WERI-Rb-1 (cell line): ENCODE measurements at regions not wholly inside any gene's neighbourhood (a gene's known extent, or its start where the extent isn't known, plus 50 kb on each side); places are given as distances from the start of the nearest gene placed in this dataset.

Source experiments
- DNase-seq: peaks from one replicate; pipeline ENCODE4 v3.0.0-alpha.2; 2020
- H3K27ac ChIP-seq: fragments of 250-450 bp; sonication (Bioruptor Pico); 2 replicates; pipeline ENCODE4 v1.5.1; 2020; ENCODE audit warnings: mild to moderate bottlenecking, moderate library complexity
- H3K27me3 ChIP-seq: fragments of 250-450 bp; sonication (Bioruptor Pico); 2 replicates; pipeline ENCODE4 v1.5.1; 2021; ENCODE audit warnings: mild to moderate bottlenecking, low read depth, moderate library complexity; ENCODE audit not compliant: insufficient read depth, severe bottlenecking
- H3K36me3 ChIP-seq: fragments of 250-450 bp; sonication (Bioruptor Pico); 2 replicates; pipeline ENCODE4 v1.5.1; 2020; ENCODE audit warnings: mild to moderate bottlenecking, moderate library complexity
- H3K4me3 ChIP-seq: 2 replicates; pipeline ENCODE4 v1.5.1; 2011; ENCODE audit warnings: low read depth, mild to moderate bottlenecking, control low read depth, low read length
- H3K9me3 ChIP-seq: fragments of 250-450 bp; sonication (Bioruptor Pico); 2 replicates; pipeline ENCODE4 v1.5.1; 2021; ENCODE audit warnings: mild to moderate bottlenecking, moderate library complexity; ENCODE audit not compliant: severe bottlenecking
- TF ChIP-seq, protein P1 (sequence below): IDR thresholded peaks from 2 replicates; pipeline ENCODE4 v1.5.1; 2011; ENCODE audit warnings: low read depth, mild to moderate bottlenecking, control low read depth, inconsistent platforms, low read length

DNA sequence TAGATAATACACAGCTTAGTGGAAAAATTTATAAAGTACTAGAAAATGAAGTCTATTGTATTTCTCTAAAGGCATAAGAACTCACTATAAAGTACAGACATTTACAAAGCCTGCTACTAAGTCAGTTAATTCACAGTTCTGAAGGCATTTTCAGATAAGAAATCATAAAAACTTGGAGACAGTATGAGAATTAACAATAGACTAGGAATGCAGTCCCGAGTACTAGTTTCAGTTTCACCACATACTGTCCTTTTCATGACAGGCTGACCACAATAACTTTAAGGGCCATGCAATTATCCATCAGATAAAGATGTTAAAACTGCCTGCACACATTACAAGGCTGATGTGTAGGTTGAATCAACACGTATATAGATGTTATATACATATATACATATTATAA lies 362.6 kb upstream of the SMC2 start:
- H3K36me3 ChIP-seq, result no peaks in the 10 kb centered on the region
- H3K4me3 ChIP-seq, result no peak overlapping the region
- TF ChIP-seq, protein P1, sequence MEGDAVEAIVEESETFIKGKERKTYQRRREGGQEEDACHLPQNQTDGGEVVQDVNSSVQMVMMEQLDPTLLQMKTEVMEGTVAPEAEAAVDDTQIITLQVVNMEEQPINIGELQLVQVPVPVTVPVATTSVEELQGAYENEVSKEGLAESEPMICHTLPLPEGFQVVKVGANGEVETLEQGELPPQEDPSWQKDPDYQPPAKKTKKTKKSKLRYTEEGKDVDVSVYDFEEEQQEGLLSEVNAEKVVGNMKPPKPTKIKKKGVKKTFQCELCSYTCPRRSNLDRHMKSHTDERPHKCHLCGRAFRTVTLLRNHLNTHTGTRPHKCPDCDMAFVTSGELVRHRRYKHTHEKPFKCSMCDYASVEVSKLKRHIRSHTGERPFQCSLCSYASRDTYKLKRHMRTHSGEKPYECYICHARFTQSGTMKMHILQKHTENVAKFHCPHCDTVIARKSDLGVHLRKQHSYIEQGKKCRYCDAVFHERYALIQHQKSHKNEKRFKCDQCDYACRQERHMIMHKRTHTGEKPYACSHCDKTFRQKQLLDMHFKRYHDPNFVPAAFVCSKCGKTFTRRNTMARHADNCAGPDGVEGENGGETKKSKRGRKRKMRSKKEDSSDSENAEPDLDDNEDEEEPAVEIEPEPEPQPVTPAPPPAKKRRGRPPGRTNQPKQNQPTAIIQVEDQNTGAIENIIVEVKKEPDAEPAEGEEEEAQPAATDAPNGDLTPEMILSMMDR, result no peak
- H3K27ac ChIP-seq, result no peak overlapping the region
- no peaks in the 10 kb centered on the region for H3K9me3 ChIP-seq
- no peaks in the 10 kb centered on the region for H3K27me3 ChIP-seq
- no peak for DNase-seq

DNA sequence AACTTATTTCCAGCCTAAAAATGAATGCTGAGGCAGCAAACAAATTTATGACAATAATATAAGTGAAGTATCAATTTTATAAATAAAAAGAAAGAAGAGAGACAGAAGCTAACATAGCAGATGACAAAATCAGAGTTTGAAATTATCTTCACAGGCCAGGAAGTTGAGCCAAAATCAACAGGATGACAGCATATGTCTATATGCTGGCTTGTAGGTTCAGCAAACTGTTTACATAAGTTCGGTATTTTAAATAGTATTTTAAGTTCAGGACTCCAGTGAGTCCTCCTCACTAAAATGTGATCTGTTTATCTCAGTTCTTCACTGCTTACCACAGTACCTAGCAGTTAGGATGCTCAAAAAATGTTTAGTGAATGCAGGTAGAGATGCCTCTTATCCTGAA lies 359.6 kb upstream of the SMC2 start:
- TF ChIP-seq, protein P1, result no peak

GRCh38 chr9:103755441-103755840 lies 338.7 kb upstream of the SMC2 start:
- H3K9me3 ChIP-seq, result no peaks in the 10 kb centered on the region
- H3K27ac ChIP-seq, result no peak overlapping the region
- TF ChIP-seq, protein P1, result no peak
- no peak for DNase-seq
- H3K4me3 ChIP-seq, result no peak overlapping the region
- no peaks in the 10 kb centered on the region for H3K36me3 ChIP-seq
- H3K27me3 ChIP-seq, result no peaks in the 10 kb centered on the region

More for the DNA sequence above, 359.6 kb upstream of the SMC2 start:
- no peak overlapping the region for H3K27ac ChIP-seq
- H3K4me3 ChIP-seq, result no peak overlapping the region
- no peaks in the 10 kb centered on the region for H3K9me3 ChIP-seq
- DNase-seq, result no peak
- H3K27me3 ChIP-seq, result no peaks in the 10 kb centered on the region
- no peaks in the 10 kb centered on the region for H3K36me3 ChIP-seq

DNA sequence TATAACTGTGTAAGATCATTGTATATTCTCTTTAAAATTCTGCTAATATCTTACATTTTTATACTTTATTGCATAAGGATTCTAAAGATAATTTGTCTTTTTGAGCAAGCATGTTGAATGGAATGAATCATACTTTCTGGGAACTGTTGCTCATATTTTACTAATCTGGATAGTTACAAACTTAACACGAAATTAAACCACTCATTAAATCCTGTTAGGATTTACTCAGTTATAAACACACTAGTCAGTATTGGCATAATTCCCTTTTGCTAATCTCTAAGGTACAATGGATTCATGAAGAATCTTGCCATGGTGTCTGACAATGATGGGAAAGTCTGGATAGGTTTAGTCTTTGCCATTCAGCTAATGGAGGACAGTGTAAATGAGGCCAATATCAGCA lies 338.1 kb upstream of the SMC2 start:
- TF ChIP-seq, protein P1, result no peak
- no peaks in the 10 kb centered on the region for H3K9me3 ChIP-seq
- DNase-seq, result no peak
- no peaks in the 10 kb centered on the region for H3K36me3 ChIP-seq
- H3K27me3 ChIP-seq, result no peaks in the 10 kb centered on the region
- H3K4me3 ChIP-seq, result no peak overlapping the region
- H3K27ac ChIP-seq, result no peak overlapping the region

DNA sequence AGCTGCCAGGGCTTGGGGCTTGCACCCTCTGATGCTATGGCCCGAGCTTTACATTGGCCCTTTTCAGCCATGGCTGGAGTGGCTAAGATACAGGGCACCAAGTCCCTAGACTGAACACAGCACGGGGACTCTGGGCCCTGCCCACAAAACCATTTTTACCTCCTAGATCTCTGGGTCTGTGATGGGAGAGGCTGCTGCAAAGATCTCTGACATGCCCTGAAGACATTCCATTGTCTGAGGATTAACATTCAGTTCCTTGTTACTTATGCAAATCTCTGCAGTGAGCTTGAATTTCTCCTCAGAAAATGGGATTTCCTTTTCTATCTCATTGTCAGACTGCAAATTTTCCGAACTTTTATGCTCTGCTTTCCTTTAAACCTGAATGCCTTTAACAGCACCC lies 337.0 kb upstream of the SMC2 start:
- Histone ChIP-seq H3K4me3 (no peak overlapping the region), H3K27ac (no peak overlapping the region), H3K27me3 (no peaks in the 10 kb centered on the region), H3K36me3 (no peaks in the 10 kb centered on the region), H3K9me3 (no peaks in the 10 kb centered on the region)
- DNase-seq, result no peak
- TF ChIP-seq, protein P1, result no peak

DNA sequence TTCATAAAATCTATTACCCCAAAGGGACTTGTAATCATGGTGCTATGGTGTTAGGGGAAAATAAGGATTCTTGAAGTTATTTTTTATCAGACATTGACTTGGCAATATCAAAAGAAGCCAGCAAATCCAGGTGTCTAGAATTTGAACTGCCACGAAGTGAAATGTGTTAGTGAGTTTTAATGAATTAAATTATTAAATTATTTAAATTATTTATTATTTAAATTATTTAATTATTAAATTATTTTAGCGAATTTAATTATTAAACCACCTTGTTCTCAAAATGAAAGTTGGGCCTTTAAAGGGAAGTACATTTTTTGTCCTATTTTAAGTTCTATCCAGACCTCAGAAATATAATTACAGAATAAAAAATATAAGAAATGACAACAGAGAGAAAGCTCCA lies 332.6 kb upstream of the SMC2 start:
- TF ChIP-seq, protein P1, result no peak
- H3K9me3 ChIP-seq, result no peaks in the 10 kb centered on the region
- H3K36me3 ChIP-seq, result no peaks in the 10 kb centered on the region
- H3K27me3 ChIP-seq, result no peaks in the 10 kb centered on the region
- no peak for DNase-seq
- no peak overlapping the region for H3K27ac ChIP-seq
- no peak overlapping the region for H3K4me3 ChIP-seq
